ENCODE measurements at regions not wholly inside any gene's neighbourhood (a gene's known extent, or its start where the extent isn't known, plus 50 kb on each side); places are given as distances from the start of the nearest gene placed in this dataset.

- no peak for DNase-seq (ENCODE audit: extremely low spot score)
- CTCF ChIA-PET, result interaction anchor here (1.6 to 2.1 kb wide), 2 partner anchors 11 to 42 kb away, joined by 3 to 5 read pairs; no protein-coding TSS in a partner anchor
- no peak for TF ChIP-seq CTCF (IDR thresholded peaks at IDR 0.05; ENCODE audit: control extremely low read depth, extremely low read depth, low read depth, missing control alignments)
- POLR2A ChIA-PET, result no interaction called here
Measured at GRCh38 chr5:133702791-133703770, 90.7 kb upstream of the FSTL4 start.

- no peak for TF ChIP-seq CTCF (IDR thresholded peaks at IDR 0.05; ENCODE audit: control extremely low read depth, extremely low read depth, low read depth, missing control alignments)
- ChIA-PET CTCF (interaction anchor here (1.1 kb wide), 1 partner anchor 10 kb away, joined by 4 read pairs; no protein-coding TSS in a partner anchor), POLR2A (no interaction called here)
- no peak for DNase-seq (ENCODE audit: extremely low spot score)
Measured at GRCh38 chr5:133701871-133702270, 89.5 kb upstream of the FSTL4 start.

GRCh38 chr5:133700251-133700650 lies 87.9 kb upstream of the FSTL4 start:
- no peak for DNase-seq (ENCODE audit: extremely low spot score)
- POLR2A ChIA-PET, result no interaction called here
- TF ChIP-seq CTCF (IDR thresholded peaks at IDR 0.05; ENCODE audit: control extremely low read depth, extremely low read depth, low read depth, missing control alignments), result no peak
- CTCF ChIA-PET, result no interaction called here

- ChIA-PET CTCF (interaction anchor here (0.8 to 0.9 kb wide), 2 partner anchors 25 to 275 kb away, joined by 3 read pairs; no protein-coding TSS in a partner anchor), POLR2A (no interaction called here)
- DNase-seq (ENCODE audit: extremely low spot score), result peak; percentile 51
- no peak for TF ChIP-seq CTCF (IDR thresholded peaks at IDR 0.05; ENCODE audit: control extremely low read depth, extremely low read depth, low read depth, missing control alignments)
Measured at GRCh38 chr5:133698646-133699526, 86.5 kb upstream of the FSTL4 start.

GRCh38 chr5:133698259-133698554 lies 85.9 kb upstream of the FSTL4 start:
- CTCF ChIA-PET, result no interaction called here
- no peak for TF ChIP-seq CTCF (IDR thresholded peaks at IDR 0.05; ENCODE audit: control extremely low read depth, extremely low read depth, low read depth, missing control alignments)
- DNase-seq (ENCODE audit: extremely low spot score), result no peak
- POLR2A ChIA-PET, result no interaction called here

GRCh38 chr5:133697536-133698258 lies 85.4 kb upstream of the FSTL4 start:
- TF ChIP-seq CTCF (IDR thresholded peaks at IDR 0.05; ENCODE audit: control extremely low read depth, extremely low read depth, low read depth, missing control alignments), result no peak
- DNase-seq (ENCODE audit: extremely low spot score), result no peak
- POLR2A ChIA-PET, result no interaction called here
- CTCF ChIA-PET, result no interaction called here
